RWPE1 (cell line): ENCODE measurements at regions not wholly inside any gene's neighbourhood (a gene's known extent, or its start where the extent isn't known, plus 50 kb on each side); places are given as distances from the start of the nearest gene placed in this dataset.

Experiments
- CTCF ChIA-PET: fragments of 350-600 bp; sonication (Branson Sonifier 250); formaldehyde crosslinking; extraction: SDS; loops from one replicate; lab custom pipeline; 2021; lab: Yijun Ruan, JAX
- POLR2A ChIA-PET: fragments of 400-600 bp; formaldehyde crosslinking; extraction: SDS; loops from one replicate; lab custom pipeline; 2020; ENCODE audit warnings: antibody characterized with exemption; ENCODE audit not compliant: low non-redundant PET; lab: Yijun Ruan, JAX
- DNase-seq: peaks from one replicate; pipeline ENCODE4 v3.0.0; 2012; ENCODE audit warnings: low spot score
- H3K27ac ChIP-seq: fragments of 450-650 bp; 2 replicates; pipeline ENCODE4 v1.5.1; 2017
- TF ChIP-seq, protein P1 (sequence below): fragments of 450-650 bp; conservative IDR thresholded peaks from 2 replicates; pipeline ENCODE4 v1.5.1; 2017; ENCODE audit warnings: low read depth, mild to moderate bottlenecking

- ChIA-PET CTCF (interaction anchor here (1.1 kb wide), 1 partner anchor 10 kb away, joined by 5 read pairs; no protein-coding TSS in a partner anchor), POLR2A (no interaction called here)
- TF ChIP-seq, protein P1, sequence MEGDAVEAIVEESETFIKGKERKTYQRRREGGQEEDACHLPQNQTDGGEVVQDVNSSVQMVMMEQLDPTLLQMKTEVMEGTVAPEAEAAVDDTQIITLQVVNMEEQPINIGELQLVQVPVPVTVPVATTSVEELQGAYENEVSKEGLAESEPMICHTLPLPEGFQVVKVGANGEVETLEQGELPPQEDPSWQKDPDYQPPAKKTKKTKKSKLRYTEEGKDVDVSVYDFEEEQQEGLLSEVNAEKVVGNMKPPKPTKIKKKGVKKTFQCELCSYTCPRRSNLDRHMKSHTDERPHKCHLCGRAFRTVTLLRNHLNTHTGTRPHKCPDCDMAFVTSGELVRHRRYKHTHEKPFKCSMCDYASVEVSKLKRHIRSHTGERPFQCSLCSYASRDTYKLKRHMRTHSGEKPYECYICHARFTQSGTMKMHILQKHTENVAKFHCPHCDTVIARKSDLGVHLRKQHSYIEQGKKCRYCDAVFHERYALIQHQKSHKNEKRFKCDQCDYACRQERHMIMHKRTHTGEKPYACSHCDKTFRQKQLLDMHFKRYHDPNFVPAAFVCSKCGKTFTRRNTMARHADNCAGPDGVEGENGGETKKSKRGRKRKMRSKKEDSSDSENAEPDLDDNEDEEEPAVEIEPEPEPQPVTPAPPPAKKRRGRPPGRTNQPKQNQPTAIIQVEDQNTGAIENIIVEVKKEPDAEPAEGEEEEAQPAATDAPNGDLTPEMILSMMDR: no peak
- no peak for DNase-seq
- no peak overlapping the region for H3K27ac ChIP-seq
Observed at GRCh38 chr7:92888-93672, 99.3 kb upstream of the FAM20C start.

GRCh38 chr7:94251-94801 is 98.0 kb upstream of the FAM20C start:
- TF ChIP-seq, protein P1: no peak
- DNase-seq: no peak
- H3K27ac ChIP-seq: no peak overlapping the region
- ChIA-PET POLR2A (no interaction called here), CTCF (interaction anchor here (0.7 kb wide), 1 partner anchor 34 kb away, joined by 3 read pairs; no protein-coding TSS in a partner anchor)

GRCh38 chr7:95180-95862 is 97.0 kb upstream of the FAM20C start:
- POLR2A ChIA-PET: no interaction called here

DNA sequence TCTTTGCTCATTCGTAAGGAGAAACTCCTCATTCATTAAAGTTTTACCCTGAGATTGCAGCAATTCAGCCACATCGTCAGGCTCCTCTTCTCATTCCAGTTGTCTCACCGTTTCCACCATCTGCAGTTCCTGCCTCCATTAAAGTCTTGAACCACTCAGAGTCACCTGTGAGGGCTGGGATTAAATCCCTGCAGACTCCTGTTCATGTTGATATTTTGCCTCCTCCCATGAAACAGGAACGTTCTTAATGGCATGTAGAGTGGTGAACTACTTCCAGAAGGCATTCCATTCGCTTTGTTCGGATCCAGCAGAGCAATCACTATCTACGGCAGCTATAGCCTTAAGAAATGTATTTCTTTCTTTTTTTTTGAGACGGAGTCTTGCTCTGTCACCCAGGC is 96.5 kb upstream of the FAM20C start:
- DNase-seq: no peak
- H3K27ac ChIP-seq: no peak overlapping the region
- TF ChIP-seq, protein P1: no peak
- ChIA-PET POLR2A (no interaction called here), CTCF (no interaction called here)

More at GRCh38 chr7:95180-95862, 97.0 kb upstream of the FAM20C start:
- CTCF ChIA-PET: no interaction called here
- TF ChIP-seq, protein P1: no peak
- DNase-seq: no peak
- no peak overlapping the region for H3K27ac ChIP-seq

- H3K27ac ChIP-seq: no peak overlapping the region
- TF ChIP-seq, protein P1: no peak
- CTCF ChIA-PET: no interaction called here
- no peak for DNase-seq
- POLR2A ChIA-PET: no interaction called here
Observed at GRCh38 chr7:96861-97260, 95.5 kb upstream of the FAM20C start.

GRCh38 chr7:97310-97841 is 95.0 kb upstream of the FAM20C start:
- POLR2A ChIA-PET: no interaction called here
- H3K27ac ChIP-seq: no peak overlapping the region
- DNase-seq: no peak
- TF ChIP-seq, protein P1: no peak
- CTCF ChIA-PET: no interaction called here
